HG02938 (cell line): ENCODE measurements at regions not wholly inside any gene's neighbourhood (a gene's known extent, or its start where the extent isn't known, plus 50 kb on each side); places are given as distances from the start of the nearest gene placed in this dataset.
"Not testable (repeated sequence)": the region's sequence is repeated elsewhere in the genome, so short reads cannot be mapped to it uniquely, and the experiment has no call there.

Experiments used
- ATAC-seq: cut with Tn5 transposase; IDR thresholded peaks from one replicate; pipeline ENCODE4 v1.9.1; 2021; ENCODE audit warnings: mild to moderate bottlenecking, moderate library complexity; ENCODE audit not compliant: unreplicated experiment

- no peak for ATAC-seq
Observed at GRCh38 chr1:199087144-199087543, 448.3 kb downstream of the PTPRC start.

- peak; percentile 94 for ATAC-seq
Observed at GRCh38 chr1:199089393-199090122, 450.7 kb downstream of the PTPRC start.

- ATAC-seq, result not testable (repeated sequence)
Observed at GRCh38 chr1:199095628-199096027, 456.8 kb downstream of the PTPRC start.

GRCh38 chr1:199096591-199096990 is 457.8 kb downstream of the PTPRC start:
- no peak for ATAC-seq

GRCh38 chr1:199098468-199098867 is 459.6 kb downstream of the PTPRC start:
- no peak for ATAC-seq

GRCh38 chr1:199101139-199101538 is 462.3 kb downstream of the PTPRC start:
- ATAC-seq, result no peak

- no peak for ATAC-seq
Observed at GRCh38 chr1:199101635-199102034, 462.8 kb downstream of the PTPRC start.

- ATAC-seq, result peak; percentile 81
Observed at GRCh38 chr1:199102239-199102638, 463.4 kb downstream of the PTPRC start.

GRCh38 chr1:199109160-199109559 is 470.3 kb downstream of the PTPRC start:
- ATAC-seq, result no peak

GRCh38 chr1:199112365-199112764 is 473.5 kb downstream of the PTPRC start:
- no peak for ATAC-seq

- no peak for ATAC-seq
Observed at GRCh38 chr1:199113265-199113869, 474.5 kb downstream of the PTPRC start.

- no peak for ATAC-seq
Observed at GRCh38 chr1:199116488-199116887, 477.6 kb downstream of the PTPRC start.

- ATAC-seq, result no peak
Observed at GRCh38 chr1:199121047-199121446, 482.2 kb downstream of the PTPRC start.

- no peak for ATAC-seq
Observed at GRCh38 chr1:199122085-199122484, 483.2 kb downstream of the PTPRC start.

- no peak for ATAC-seq
Observed at GRCh38 chr1:199122532-199123311, 483.9 kb downstream of the PTPRC start.

- ATAC-seq, result no peak
Observed at GRCh38 chr1:199123615-199124014, 484.8 kb downstream of the PTPRC start.

GRCh38 chr1:199124351-199124750 is 485.5 kb downstream of the PTPRC start:
- ATAC-seq, result no peak

- ATAC-seq, result no peak
Observed at GRCh38 chr1:199129247-199129646, 490.4 kb downstream of the PTPRC start.

- ATAC-seq, result no peak
Observed at GRCh38 chr1:199132006-199132405, 493.2 kb downstream of the PTPRC start.

- ATAC-seq, result no peak
Observed at GRCh38 chr1:199135901-199136300, 497.1 kb downstream of the PTPRC start.

- ATAC-seq, result no peak
Observed at GRCh38 chr1:199138061-199138460, 499.2 kb downstream of the PTPRC start.

GRCh38 chr1:199149591-199149990 is 510.8 kb downstream of the PTPRC start:
- no peak for ATAC-seq
